ENCODE measurements at regions not wholly inside any gene's neighbourhood (a gene's known extent, or its start where the extent isn't known, plus 50 kb on each side); places are given as distances from the start of the nearest gene placed in this dataset.

DNA sequence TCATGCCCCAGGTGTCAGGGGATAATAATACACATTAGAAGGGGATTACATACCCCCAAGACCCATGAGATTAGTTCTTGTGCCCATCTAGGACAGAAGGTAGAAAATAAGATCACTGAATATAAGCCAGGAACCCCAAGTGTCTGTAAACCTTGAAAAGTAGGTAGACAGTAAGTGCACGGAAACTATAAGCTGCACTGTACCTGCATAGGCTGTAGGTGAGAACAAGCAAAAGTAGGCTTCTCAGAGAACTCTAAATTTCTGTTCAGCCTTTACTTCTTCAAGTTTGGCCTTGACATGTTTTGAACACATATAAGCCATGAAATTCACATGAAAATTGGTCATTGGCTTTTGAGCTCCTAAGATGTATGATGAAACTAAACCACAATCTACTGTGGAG lies 113.0 kb upstream of the FSIP2 start:
- H3K27me3 ChIP-seq: no peaks in the 10 kb centered on the region
- no peak for DNase-seq
- H3K36me3 ChIP-seq: no peaks in the 10 kb centered on the region
- no peaks in the 10 kb centered on the region for H3K4me1 ChIP-seq
- no peaks in the 10 kb centered on the region for H3K9me3 ChIP-seq
- TF ChIP-seq, protein P1, sequence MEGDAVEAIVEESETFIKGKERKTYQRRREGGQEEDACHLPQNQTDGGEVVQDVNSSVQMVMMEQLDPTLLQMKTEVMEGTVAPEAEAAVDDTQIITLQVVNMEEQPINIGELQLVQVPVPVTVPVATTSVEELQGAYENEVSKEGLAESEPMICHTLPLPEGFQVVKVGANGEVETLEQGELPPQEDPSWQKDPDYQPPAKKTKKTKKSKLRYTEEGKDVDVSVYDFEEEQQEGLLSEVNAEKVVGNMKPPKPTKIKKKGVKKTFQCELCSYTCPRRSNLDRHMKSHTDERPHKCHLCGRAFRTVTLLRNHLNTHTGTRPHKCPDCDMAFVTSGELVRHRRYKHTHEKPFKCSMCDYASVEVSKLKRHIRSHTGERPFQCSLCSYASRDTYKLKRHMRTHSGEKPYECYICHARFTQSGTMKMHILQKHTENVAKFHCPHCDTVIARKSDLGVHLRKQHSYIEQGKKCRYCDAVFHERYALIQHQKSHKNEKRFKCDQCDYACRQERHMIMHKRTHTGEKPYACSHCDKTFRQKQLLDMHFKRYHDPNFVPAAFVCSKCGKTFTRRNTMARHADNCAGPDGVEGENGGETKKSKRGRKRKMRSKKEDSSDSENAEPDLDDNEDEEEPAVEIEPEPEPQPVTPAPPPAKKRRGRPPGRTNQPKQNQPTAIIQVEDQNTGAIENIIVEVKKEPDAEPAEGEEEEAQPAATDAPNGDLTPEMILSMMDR (IDR thresholded peaks at IDR 0.05; ENCODE audit: low read depth, low read length): no peak
- H3K4me3 ChIP-seq (ENCODE audit: low read depth, low read length): no peak overlapping the region

DNA sequence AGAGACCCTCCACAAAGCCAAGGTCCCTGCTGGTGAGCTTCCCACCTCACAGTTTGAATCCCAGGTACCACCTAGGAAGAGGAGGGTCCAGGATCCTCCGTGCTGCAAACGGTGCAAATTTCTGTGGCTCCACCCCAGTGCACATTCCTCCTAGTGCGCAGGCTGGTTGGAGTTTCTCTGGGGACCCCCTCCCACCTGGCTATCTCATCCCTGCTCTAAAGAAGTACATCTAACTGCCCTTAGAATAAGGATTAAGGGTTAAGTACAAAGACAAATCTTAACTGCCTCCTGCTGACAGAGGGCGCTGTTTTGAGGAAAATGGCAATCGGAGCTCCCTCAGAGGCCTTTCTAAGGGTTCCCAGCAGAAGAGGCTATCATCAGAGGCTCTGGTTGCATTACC lies 109.6 kb upstream of the FSIP2 start:
- H3K27me3 ChIP-seq: no peaks in the 10 kb centered on the region
- no peak overlapping the region for H3K4me3 ChIP-seq (ENCODE audit: low read depth, low read length)
- peak; percentile 11 for DNase-seq

DNA sequence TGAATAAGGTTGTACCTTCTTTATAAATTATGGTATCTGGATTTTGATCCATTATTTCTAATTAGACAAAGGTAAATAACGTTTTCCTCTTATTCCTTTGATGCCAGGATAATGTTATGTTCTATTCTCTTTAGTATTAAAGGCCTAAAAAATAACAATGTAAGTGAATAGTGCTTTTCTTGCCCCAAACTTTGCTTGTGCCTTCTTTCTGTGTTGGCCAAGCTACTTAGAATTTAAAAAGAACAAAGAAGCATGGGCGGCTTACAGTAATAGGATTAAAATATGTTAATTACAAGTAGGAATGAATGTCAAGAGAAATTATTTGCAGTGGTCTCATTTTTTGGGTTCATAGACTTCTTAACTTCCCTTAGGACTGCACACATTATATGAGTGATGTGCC lies 105.0 kb upstream of the FSIP2 start:
- Histone ChIP-seq H3K9me3 (no peaks in the 10 kb centered on the region), H3K4me1 (no peaks in the 10 kb centered on the region), H3K27me3 (no peaks in the 10 kb centered on the region), H3K4me3 (ENCODE audit: low read depth, low read length) (no peak overlapping the region), H3K36me3 (no peaks in the 10 kb centered on the region)
- no peak for DNase-seq
- TF ChIP-seq, protein P1 (IDR thresholded peaks at IDR 0.05; ENCODE audit: low read depth, low read length): no peak

More for the DNA sequence above, 109.6 kb upstream of the FSIP2 start:
- Histone ChIP-seq H3K9me3 (no peaks in the 10 kb centered on the region), H3K4me1 (no peaks in the 10 kb centered on the region), H3K36me3 (no peaks in the 10 kb centered on the region)
- TF ChIP-seq, protein P1 (IDR thresholded peaks at IDR 0.05; ENCODE audit: low read depth, low read length): peak; percentile 24; the same call in 1 of the 2 replicates

DNA sequence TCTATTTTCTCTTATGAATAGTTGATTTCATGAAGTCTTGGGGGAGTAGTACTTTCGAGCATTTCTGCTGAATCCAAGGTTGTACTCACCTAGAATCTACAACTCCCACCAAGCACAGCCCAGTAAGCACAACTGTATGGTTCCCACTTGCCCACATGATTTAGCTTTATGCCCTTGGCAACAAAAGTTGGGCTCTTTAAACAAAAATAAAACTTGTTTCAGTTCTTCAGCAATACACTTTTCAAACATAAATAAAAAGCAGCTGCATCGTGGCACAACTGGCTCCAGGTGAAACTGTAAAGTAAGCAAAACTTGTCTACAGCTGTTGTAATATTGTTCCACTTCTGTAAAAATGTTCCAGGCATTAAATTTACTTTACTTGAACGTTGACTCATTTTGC lies 99.8 kb upstream of the FSIP2 start:
- no peak for DNase-seq
- H3K4me1 ChIP-seq: no peaks in the 10 kb centered on the region
- no peak overlapping the region for H3K4me3 ChIP-seq (ENCODE audit: low read depth, low read length)
- H3K36me3 ChIP-seq: no peaks in the 10 kb centered on the region
- no peaks in the 10 kb centered on the region for H3K9me3 ChIP-seq
- H3K27me3 ChIP-seq: no peaks in the 10 kb centered on the region
- TF ChIP-seq, protein P1 (IDR thresholded peaks at IDR 0.05; ENCODE audit: low read depth, low read length): no peak

DNA sequence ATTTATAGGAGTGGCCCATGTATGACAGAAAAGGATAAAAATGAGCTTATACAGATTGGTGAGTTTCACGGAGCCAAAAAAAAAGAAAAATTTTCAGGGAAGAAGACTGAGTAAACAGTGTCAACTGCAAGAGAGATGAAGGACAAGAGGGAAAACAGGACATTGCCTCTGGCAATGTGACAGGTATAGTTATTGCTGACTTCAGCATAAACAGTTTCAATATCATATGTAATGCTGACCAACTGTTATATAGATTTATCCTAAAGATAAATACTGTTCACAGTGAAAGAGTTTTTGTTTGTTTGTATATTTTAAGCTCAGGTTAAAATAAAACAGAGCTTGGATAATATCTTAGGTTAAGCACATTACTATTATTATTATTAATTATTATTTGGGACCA lies 98.0 kb upstream of the FSIP2 start:
- no peaks in the 10 kb centered on the region for H3K27me3 ChIP-seq

DNA sequence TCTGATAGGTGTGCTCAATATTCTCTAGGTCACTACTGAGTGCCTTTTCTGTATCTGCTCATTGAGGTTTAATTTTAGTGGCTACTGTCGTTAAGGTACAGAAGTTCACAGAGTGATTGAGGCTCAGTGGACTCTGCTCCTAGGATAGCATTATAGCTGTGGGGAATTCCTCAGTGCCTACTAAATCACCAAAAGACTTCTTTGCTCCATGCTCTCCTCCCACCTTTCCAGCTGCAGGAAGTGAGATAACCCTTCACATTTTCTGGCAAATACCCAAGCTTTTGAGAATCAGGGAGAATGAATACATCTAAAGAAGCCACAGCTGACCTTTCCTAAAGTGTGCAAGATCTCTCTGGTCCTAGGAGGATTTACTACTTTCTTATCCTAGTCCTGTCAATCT lies 95.2 kb upstream of the FSIP2 start:
- Histone ChIP-seq H3K9me3 (no peaks in the 10 kb centered on the region), H3K36me3 (no peaks in the 10 kb centered on the region), H3K4me3 (ENCODE audit: low read depth, low read length) (no peak overlapping the region), H3K4me1 (no peaks in the 10 kb centered on the region), H3K27me3 (no peaks in the 10 kb centered on the region)
- TF ChIP-seq, protein P1 (IDR thresholded peaks at IDR 0.05; ENCODE audit: low read depth, low read length): no peak
- no peak for DNase-seq

More for the DNA sequence above, 98.0 kb upstream of the FSIP2 start:
- H3K36me3 ChIP-seq: no peaks in the 10 kb centered on the region
- H3K9me3 ChIP-seq: no peaks in the 10 kb centered on the region
- H3K4me3 ChIP-seq (ENCODE audit: low read depth, low read length): no peak overlapping the region
- DNase-seq: no peak
- no peaks in the 10 kb centered on the region for H3K4me1 ChIP-seq
- TF ChIP-seq, protein P1 (IDR thresholded peaks at IDR 0.05; ENCODE audit: low read depth, low read length): no peak
